ENCODE measurements at regions not wholly inside any gene's neighbourhood (a gene's known extent, or its start where the extent isn't known, plus 50 kb on each side); places are given as distances from the start of the nearest gene placed in this dataset.
"Not testable (repeated sequence)": the region's sequence is repeated elsewhere in the genome, so short reads cannot be mapped to it uniquely, and the experiment has no call there.

GRCh38 chr3:176159796-176160195 lies 1037.5 kb downstream of the TBL1XR1 start:
- no peak for DNase-seq

GRCh38 chr3:176155012-176155411 lies 1042.3 kb downstream of the TBL1XR1 start:
- no peak for DNase-seq

- DNase-seq, result no peak
Measured at GRCh38 chr3:176149567-176149966, 1047.7 kb downstream of the TBL1XR1 start.

- DNase-seq, result no peak
Measured at GRCh38 chr3:176147251-176147650, 1050.0 kb downstream of the TBL1XR1 start.

- DNase-seq, result no peak
Measured at GRCh38 chr3:176141837-176142236, 1055.4 kb downstream of the TBL1XR1 start.

GRCh38 chr3:176120507-176120906 lies 1076.8 kb downstream of the TBL1XR1 start:
- DNase-seq, result no peak

- DNase-seq, result no peak
Measured at GRCh38 chr3:176119826-176120225, 1077.5 kb downstream of the TBL1XR1 start.

GRCh38 chr3:176106380-176106779 lies 1090.9 kb downstream of the TBL1XR1 start:
- no peak for DNase-seq

DNA sequence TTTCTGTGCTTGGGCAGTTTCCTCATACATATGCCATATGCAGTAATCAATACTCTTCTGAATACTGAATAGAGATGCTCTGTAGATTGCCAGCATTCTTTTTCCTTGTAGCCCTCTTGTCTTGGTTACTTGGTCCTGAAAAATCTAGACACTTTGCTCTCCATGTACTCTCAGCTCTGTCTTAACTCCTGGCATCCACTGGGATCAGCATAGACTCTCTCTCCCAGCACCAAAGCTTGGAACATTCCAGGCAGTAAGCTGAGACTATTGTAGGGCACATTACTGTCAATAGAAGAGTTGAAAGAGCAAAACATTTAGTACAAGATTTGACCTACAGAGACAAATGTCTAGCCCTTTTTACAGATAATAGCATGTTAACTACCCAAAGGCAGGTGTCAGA lies 1100.3 kb downstream of the TBL1XR1 start:
- DNase-seq, result no peak

- DNase-seq, result not testable (repeated sequence)
Measured at GRCh38 chr3:176093892-176094291, 1103.4 kb downstream of the TBL1XR1 start.

GRCh38 chr3:176090727-176091126 lies 1106.6 kb downstream of the TBL1XR1 start:
- no peak for DNase-seq

- no peak for DNase-seq
Measured at GRCh38 chr3:176088962-176089383, 1108.3 kb downstream of the TBL1XR1 start.

GRCh38 chr3:176087066-176087697 lies 1110.1 kb downstream of the TBL1XR1 start:
- DNase-seq, result no peak

DNA sequence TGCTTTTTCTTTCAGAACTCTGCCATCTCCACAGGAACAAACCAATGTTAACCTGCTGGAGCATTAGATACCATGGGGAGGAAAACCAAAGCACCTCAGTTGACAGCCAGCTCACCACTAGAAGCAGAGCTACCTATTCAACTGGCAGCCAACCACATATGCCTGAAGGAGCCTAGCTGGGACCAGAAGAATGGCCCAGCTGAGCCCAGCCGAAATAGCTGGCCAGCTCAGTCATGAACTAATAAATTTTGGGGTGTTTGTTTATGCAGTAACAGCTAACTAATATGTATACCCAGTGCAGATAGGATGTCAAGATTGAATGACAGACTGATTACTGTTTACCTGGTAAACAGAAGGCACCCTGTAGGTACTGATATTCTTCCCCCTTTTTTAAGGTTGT lies 1117.5 kb downstream of the TBL1XR1 start:
- no peak for DNase-seq

GRCh38 chr3:176078906-176079305 lies 1118.4 kb downstream of the TBL1XR1 start:
- peak; percentile 11 for DNase-seq

DNA sequence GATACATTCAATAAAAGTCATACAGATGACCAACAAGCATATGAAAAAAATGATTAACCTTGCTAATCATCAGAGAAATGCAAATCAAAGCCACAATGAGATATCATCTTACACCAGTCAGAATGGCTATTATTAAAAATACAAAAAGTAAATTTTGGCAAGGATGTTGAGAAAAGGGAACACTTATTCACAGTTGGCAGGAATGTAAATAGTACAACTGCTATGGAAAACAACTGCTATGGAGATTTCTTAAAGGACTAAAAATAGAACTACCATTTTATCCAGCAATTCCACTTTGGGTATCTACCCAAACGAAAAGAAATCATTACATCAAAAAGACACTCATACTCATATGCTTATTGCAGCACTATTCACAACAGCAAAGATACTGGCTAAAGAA lies 1121.8 kb downstream of the TBL1XR1 start:
- DNase-seq, result no peak

- no peak for DNase-seq
Measured at GRCh38 chr3:176075046-176075445, 1122.2 kb downstream of the TBL1XR1 start.

DNA sequence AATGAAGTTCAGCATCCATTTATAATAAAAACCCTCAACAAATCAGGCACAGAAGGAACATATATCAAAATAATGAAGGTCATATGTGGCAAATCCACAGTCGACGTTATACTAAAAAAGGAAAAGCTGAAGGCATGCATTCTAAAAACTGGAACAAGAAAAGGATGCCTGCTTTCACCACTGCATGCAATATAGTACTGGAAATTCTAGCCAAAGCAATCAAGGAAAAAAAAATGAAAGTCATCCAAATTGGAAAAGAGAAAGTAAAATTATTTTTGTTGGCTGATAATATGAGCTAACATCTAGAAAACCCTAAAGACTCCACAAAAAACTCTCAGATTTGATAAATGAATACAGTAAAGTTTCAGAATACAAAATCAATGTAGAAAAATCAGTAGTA lies 1123.2 kb downstream of the TBL1XR1 start:
- no peak for DNase-seq

GRCh38 chr3:176071943-176072342 lies 1125.3 kb downstream of the TBL1XR1 start:
- DNase-seq, result no peak

GRCh38 chr3:176068750-176069149 lies 1128.5 kb downstream of the TBL1XR1 start:
- DNase-seq, result no peak

DNA sequence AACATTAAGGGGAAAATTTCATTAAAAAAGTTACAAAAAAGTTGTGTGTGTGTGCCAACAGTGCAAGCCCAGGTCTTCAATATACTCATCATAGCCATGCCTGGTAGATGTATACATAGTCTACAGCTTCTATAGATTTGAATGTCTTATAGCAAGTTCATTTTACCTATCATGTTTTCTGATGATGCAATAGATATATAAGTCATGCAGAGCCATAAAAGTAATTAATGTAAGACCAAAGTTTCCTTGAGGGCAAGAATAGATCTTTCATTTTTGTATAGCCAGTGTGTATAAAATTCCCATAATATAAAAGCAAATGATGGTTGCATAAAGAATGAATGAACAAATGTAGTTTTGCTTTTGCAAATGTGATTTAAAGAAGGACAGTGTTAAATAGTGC lies 1138.4 kb downstream of the TBL1XR1 start:
- DNase-seq, result no peak

DNA sequence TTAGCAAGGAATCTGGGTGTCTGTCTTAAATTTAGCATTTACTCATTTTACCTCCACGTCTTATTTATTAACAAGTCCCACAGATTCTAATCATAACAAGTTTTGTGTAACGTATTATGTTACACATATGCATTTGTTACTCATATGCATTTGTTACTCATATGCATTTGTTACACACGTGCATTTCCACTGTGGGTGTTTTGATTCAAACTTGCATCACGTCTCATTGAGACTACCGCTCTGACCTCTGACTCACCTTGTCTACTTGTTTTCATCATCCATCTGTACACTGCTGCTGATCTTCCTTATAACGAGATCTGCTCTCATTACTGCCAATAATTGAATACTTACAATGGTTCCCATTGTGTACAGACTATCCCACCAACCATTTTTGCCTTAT lies 1141.4 kb downstream of the TBL1XR1 start:
- DNase-seq, result no peak

GRCh38 chr3:176051766-176052165 lies 1145.5 kb downstream of the TBL1XR1 start:
- DNase-seq, result peak; percentile 46

DNA sequence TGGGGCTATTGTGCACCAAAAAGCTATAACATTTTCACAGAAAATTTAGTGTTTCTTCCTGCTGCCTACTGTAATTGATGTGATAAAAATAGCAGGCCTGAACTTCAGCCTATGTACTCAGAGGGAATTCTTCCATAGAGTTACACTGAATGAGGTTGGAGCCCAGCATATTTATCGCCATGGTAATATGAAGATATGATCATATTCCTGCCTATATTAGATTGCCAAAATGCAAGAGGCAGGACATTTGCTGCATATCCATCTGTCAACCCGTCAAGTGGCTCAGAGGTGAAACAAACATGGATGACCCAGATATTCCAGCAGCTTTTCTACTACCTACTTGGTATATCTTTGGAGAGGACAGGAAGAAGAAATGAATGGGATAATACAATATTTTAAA lies 1150.6 kb downstream of the TBL1XR1 start:
- DNase-seq, result no peak

GRCh38 chr3:176041812-176042211 lies 1155.5 kb downstream of the TBL1XR1 start:
- no peak for DNase-seq
